Uterus (tissue), 2 donors: ENCODE measurements at regions not wholly inside any gene's neighbourhood (a gene's known extent, or its start where the extent isn't known, plus 50 kb on each side); places are given as distances from the start of the nearest gene placed in this dataset.

Experiments used
- CTCF ChIP-seq, 4 experiments: fragments of 200-600 bp in 2 of 4; fragments of 450-650 bp in 2 of 4; sonication (generic) in 2 of 4; IDR thresholded peaks; one replicate each; pipeline ENCODE4 v1.5.1; 2016 to 2019; ENCODE audit warnings: antibody characterized with exemption in 4 of 4, mild to moderate bottlenecking in 2 of 4, moderate library complexity in 1 of 4
- POLR2A ChIP-seq, 2 donors: fragments of 450-650 bp; IDR thresholded peaks; one replicate each; pipeline ENCODE4 v1.6.1; 2016; ENCODE audit warnings: antibody characterized with exemption in 2 of 2, mild to moderate bottlenecking in 1 of 2, moderate library complexity in 1 of 2

GRCh38 chr12:127106697-127107096, 1160.3 kb upstream of the TMEM132C start:
- TF ChIP-seq CTCF (IDR thresholded peaks at IDR 0.05) (no peak), POLR2A (IDR thresholded peaks at IDR 0.05) (no peak)
